Ovary (tissue), 7 donors: ENCODE measurements at regions not wholly inside any gene's neighbourhood (a gene's known extent, or its start where the extent isn't known, plus 50 kb on each side); places are given as distances from the start of the nearest gene placed in this dataset.

Experiments
- DNase-seq, 5 donors: peaks; one replicate each; pipeline ENCODE4 v3.0.0-alpha.2; 2019 to 2020
- H3K27ac ChIP-seq, 2 donors: fragments of 200-600 bp; one replicate each; pipeline versions ENCODE4 v1.5.1 to v1.8.0; 2019 to 2022
- H3K27me3 ChIP-seq: fragments of 200-600 bp; one replicate; pipeline ENCODE4 v1.8.0; 2022
- H3K36me3 ChIP-seq: fragments of 200-600 bp; sonication (generic); one replicate; pipeline ENCODE4 v1.5.1; 2019
- H3K4me1 ChIP-seq: one replicate; pipeline ENCODE4 v1.8.1; 2013; ENCODE audit warnings: mild to moderate bottlenecking, moderate library complexity; ENCODE audit not compliant: insufficient read depth
- H3K4me3 ChIP-seq: fragments of 200-600 bp; sonication (generic); one replicate; pipeline ENCODE4 v1.5.1; 2017
- H3K9me3 ChIP-seq, 2 donors: fragments of 200-600 bp in 1 of 2; sonication (generic) in 1 of 2; one replicate each; pipeline versions ENCODE4 v1.5.1 to v1.8.1; 2013 to 2019; ENCODE audit warnings: mild to moderate bottlenecking in 1 of 2, moderate library complexity in 1 of 2
- CTCF ChIP-seq, 3 donors: fragments of 450-650 bp in 2 of 3; fragments of 200-600 bp in 1 of 3; IDR thresholded peaks; one replicate each; pipeline versions ENCODE4 v1.5.1 to v1.8.0; 2016 to 2022; ENCODE audit warnings: antibody characterized with exemption in 3 of 3, mild to moderate bottlenecking in 1 of 3
- EP300 ChIP-seq: sonication (generic); formaldehyde crosslinking; IDR thresholded peaks from one replicate; pipeline ENCODE4 v1.6.1; 2017; ENCODE audit warnings: antibody characterized with exemption
- POLR2A ChIP-seq: fragments of 450-650 bp; IDR thresholded peaks from one replicate; pipeline ENCODE4 v1.6.1; 2017; ENCODE audit warnings: antibody characterized with exemption, mild to moderate bottlenecking, moderate library complexity
- WGBS, 3 donors: extraction: QIAGEN DNeasy Blood & Tissue Kit in 1 of 3; methylation state at CpG; one replicate each; pipeline versions ENCODE4 v1.1.5 to v1.1.7; 2013 to 2017; 5-methylcytosine and 5-hydroxymethylcytosine counted together
- intact Hi-C, 4 donors: fragments of 100-400 bp; cut with DNase I; formaldehyde crosslinking; loops; one replicate each; pipeline versions ENCODE4 v1.11.0 to v1.15.1; 2022 to 2023
- donor health status: DM: no; HTN: no; CAD: no; lungs with moderate emphysema.
- donor health status: DM: no; HTN: no; CAD: no.
- donor health status: Bipolar disorder and iron deficiency.
- donor health status: DM: no; HTN: no; CAD: no.
- donor health status: DM: yes; HTN: yes; CAD: no.

GRCh38 chr10:36538953-36539586, 586.3 kb upstream of the ANKRD30A start:
- 40 to 57% (median 41%) methylated on average over 3 of the region's 3 CpGs for WGBS, 3 donors
- intact Hi-C loops, result no loop called here
- no peaks in the 10 kb centered on the region for H3K4me1 ChIP-seq
- H3K27ac ChIP-seq, result no peak overlapping the region
- H3K9me3 ChIP-seq, result no peaks in the 10 kb centered on the region
- H3K4me3 ChIP-seq, result no peak overlapping the region
- TF ChIP-seq EP300 (no peak), CTCF (IDR thresholded peaks at IDR 0.05) (no peak), POLR2A (no peak)
- H3K36me3 ChIP-seq, result no peaks in the 10 kb centered on the region
- no peaks in the 10 kb centered on the region for H3K27me3 ChIP-seq
- DNase-seq, result no peak

- no peak for TF ChIP-seq CTCF (IDR thresholded peaks at IDR 0.05)
- no peak for TF ChIP-seq POLR2A
- no peak for TF ChIP-seq EP300
- WGBS, 3 donors, result 75 to 84% (median 78%) methylated on average over 5 of the region's 5 CpGs
- Histone ChIP-seq H3K4me3 (no peak overlapping the region), H3K36me3 (no peaks in the 10 kb centered on the region), H3K27me3 (no peaks in the 10 kb centered on the region), H3K4me1 (no peaks in the 10 kb centered on the region), H3K27ac (no peak overlapping the region), H3K9me3 (no peaks in the 10 kb centered on the region)
- no peak for DNase-seq
- intact Hi-C loops, result no loop called here
These were observed 590.9 kb upstream of the ANKRD30A start for GRCh38 chr10:36534471-36535002.

- TF ChIP-seq POLR2A, result no peak
- no peak for TF ChIP-seq CTCF (IDR thresholded peaks at IDR 0.05)
- no peak for TF ChIP-seq EP300
- no peak overlapping the region for H3K4me3 ChIP-seq
- no peaks in the 10 kb centered on the region for H3K27me3 ChIP-seq
- no peaks in the 10 kb centered on the region for H3K9me3 ChIP-seq
- no peak for DNase-seq
- no peak overlapping the region for H3K27ac ChIP-seq
- no peaks in the 10 kb centered on the region for H3K4me1 ChIP-seq
- 92 to 93% (median 93%) methylated on average over 8 of the region's 8 CpGs for WGBS, 3 donors
- intact Hi-C loops, result no loop called here
- H3K36me3 ChIP-seq, result no peaks in the 10 kb centered on the region
These were observed 591.5 kb upstream of the ANKRD30A start for GRCh38 chr10:36533861-36534260.

- no peak overlapping the region for H3K27ac ChIP-seq
- no peaks in the 10 kb centered on the region for H3K36me3 ChIP-seq
- DNase-seq, result no peak
- intact Hi-C loops, result no loop called here
- H3K4me3 ChIP-seq, result no peak overlapping the region
- no peaks in the 10 kb centered on the region for H3K27me3 ChIP-seq
- H3K9me3 ChIP-seq, result no peaks in the 10 kb centered on the region
- H3K4me1 ChIP-seq, result no peaks in the 10 kb centered on the region
- no peak for TF ChIP-seq POLR2A
- TF ChIP-seq CTCF (IDR thresholded peaks at IDR 0.05), result no peak
- no peak for TF ChIP-seq EP300
- 65 to 84% (median 65%) methylated on average over 2 of the region's 2 CpGs for WGBS, 3 donors
These were observed 592.1 kb upstream of the ANKRD30A start for GRCh38 chr10:36533316-36533715.
